GM21717 (cell line): ENCODE measurements at regions not wholly inside any gene's neighbourhood (a gene's known extent, or its start where the extent isn't known, plus 50 kb on each side); places are given as distances from the start of the nearest gene placed in this dataset.

ENCODE experiments used
- ATAC-seq: cut with Tn5 transposase; IDR thresholded peaks from one replicate; pipeline ENCODE4 v1.9.1; 2021; ENCODE audit warnings: mild to moderate bottlenecking, moderate library complexity; ENCODE audit not compliant: unreplicated experiment

DNA sequence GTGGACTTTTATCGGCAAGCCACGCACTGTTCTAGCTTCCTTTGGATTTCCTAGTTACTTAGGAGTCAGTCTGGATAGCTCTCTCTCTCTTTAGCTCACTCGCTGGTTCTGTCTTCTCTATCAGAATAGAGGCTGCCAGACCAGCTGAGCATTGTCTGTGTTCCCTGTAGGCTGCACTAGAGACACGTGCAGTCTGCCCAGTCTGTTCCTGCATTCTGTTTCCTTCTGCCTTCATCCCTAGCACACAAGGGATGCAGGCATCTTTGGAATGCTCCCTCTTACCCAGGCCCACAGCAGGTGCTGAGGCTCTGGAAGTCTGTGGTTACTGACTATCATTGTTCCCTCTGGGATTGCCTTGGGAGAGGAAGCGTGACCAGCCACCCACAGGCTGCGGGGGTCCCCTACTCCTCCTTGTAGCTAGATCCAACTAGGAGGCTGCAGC is 322.8 kb downstream of the ZNF621 start:
- ATAC-seq, result no peak

GRCh38 chr3:40848421-40848820 is 323.7 kb downstream of the ZNF621 start:
- ATAC-seq, result no peak

- ATAC-seq, result no peak
These were observed 326.1 kb downstream of the ZNF621 start for GRCh38 chr3:40850861-40851260.

- ATAC-seq, result no peak
These were observed 327.1 kb downstream of the ZNF621 start for GRCh38 chr3:40851836-40852235.

DNA sequence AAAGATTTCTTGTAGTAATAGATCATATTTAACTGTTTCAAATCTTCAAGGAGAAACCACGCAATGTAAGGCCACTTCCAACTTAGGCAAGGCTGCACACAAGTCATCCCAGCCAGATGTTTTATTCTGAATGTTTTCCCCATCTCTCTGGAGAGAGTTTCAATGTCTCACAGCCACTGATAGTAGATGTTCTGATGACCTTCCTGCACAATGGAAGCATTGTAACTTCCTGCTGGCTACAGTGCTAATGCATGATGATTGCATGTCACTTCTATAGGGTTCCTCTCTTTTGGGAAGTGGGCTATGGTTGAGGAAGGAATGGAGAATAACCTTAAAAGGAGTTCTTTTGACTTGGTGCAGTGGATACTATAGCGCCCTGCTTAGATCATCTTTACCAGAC is 328.0 kb downstream of the ZNF621 start:
- ATAC-seq, result no peak

DNA sequence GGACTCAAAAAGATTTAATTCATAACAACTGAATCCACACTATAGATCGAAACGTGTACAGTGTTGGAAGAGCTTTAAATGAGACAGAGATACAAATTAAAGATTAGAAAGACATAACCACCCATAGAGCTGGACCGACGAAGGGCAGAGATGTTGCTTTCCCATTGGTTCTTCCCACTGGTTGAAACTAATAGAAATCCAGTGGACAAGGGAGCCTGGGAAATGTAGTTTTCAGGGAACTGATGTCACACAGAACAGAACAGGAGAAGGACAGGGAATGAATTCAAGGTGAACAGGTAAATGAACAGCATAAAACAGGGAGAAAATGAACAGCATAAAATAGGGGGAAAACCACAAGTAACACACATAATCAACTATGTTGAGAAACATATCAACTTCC is 328.7 kb downstream of the ZNF621 start:
- no peak for ATAC-seq

DNA sequence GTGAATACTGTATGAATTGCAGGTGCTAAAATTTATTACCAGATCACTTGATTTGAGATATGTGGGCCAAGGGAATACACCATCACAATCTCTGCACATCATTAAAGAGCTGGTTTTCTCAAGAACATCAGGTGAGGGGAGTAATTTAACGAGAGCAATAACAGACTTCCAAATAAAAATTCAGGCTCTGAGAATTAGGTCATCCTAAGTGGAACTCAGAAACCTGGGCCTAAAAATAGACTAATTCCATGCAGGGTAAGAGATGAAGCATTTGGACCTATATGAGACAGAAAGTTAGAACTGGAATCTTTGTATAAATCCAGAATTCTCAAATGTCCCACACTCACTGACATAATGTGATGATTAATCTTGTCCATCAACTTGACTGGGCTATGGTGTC is 331.1 kb downstream of the ZNF621 start:
- ATAC-seq, result no peak

DNA sequence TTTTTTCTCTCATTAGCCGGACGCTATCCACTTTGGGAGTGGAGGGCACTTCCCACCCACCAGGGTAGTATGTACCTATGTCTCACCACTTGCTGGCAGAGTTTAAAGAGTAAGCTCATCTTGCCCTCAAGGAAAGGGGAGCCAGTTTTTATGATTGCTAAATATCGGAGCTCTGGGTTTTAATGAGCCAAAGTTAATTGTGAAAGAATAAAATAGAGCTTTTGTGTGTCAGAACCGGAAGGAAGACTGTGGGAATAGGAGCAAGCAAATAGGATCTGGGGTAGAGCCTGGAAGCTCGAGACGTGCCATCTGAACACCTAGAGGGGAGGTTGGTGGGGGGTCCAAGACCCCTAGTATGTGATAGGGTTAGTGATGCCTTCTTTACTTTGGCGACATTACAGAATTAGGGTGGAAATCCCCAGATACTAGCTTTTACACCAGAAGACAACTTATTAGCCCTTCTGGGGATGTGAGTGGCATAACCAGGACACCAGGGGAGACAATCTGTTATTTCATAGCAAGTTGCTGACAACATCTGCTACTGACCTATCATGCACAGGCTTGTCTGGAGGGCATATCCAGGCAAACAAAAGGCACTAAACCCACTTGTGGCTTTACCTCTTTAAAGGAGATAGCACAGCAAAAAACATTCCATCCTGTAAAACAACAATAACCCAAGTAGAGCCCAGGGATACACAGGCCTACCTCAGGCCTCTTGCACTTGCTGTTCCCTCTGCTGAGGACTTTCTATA is 333.8 kb downstream of the ZNF621 start:
- no peak for ATAC-seq

GRCh38 chr3:40862946-40863345 is 336.4 kb upstream of the CTNNB1 start:
- ATAC-seq, result no peak

- no peak for ATAC-seq
These were observed 335.0 kb upstream of the CTNNB1 start for GRCh38 chr3:40864146-40864782.

- no peak for ATAC-seq
These were observed 334.4 kb upstream of the CTNNB1 start for GRCh38 chr3:40864915-40865314.

DNA sequence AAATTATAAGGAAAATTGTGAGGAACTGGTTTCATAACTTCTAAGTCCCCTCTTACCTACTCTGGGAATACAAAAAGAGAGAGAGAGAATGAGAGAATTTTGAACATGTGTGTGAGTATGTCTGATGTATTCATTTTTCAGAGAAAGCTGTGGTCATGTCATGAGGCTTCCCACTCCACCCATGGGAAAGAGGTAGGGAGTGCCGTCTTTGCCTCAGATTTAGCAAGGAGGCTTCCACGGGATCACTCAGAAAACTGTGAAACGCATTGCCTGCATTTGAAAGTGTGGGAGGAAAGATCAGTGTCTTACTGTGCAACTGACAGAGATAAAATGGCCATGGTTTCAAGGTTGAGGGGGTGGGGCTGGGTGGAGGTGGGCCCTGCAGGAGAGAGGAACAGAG is 331.5 kb upstream of the CTNNB1 start:
- ATAC-seq, result no peak

DNA sequence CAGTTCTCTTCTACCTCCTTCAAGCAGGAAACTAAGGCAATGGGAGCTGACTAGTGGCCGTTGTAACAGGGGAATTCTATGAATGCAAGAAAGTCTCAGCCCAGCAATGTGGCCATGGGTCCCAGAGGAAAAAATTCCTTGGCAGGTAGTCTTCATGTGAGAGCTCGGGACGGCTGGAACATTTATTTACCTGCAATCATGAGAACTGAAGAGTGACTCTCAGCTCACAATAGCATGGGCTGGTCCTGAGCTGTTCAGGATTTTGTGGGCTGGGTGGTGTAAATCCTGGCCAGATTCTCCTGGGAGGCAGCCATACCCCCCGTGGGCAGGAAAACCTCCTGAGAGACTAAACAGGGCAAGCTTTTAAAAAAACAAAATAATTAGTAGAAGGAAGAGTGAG is 330.3 kb upstream of the CTNNB1 start:
- no peak for ATAC-seq

DNA sequence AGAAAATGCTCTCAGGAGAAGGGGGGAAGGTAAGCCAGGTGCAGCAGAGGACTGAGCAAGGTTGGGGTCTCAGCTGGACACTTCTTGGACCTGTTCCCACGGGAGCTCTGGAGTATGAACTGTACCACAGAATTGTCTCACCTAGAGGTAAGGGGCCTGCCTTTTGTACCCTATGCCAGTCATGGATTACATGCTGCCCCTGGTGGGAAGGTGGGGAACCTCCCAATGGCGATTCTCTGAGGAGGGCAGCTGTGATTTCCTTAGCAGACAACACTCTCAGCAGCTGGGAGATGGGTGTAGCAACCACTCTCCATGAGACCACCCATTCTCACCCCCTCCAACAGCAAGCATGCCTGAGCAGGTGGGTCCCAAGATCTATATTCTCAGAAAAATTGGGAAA is 329.4 kb upstream of the CTNNB1 start:
- ATAC-seq, result no peak

GRCh38 chr3:40871394-40871793 is 327.9 kb upstream of the CTNNB1 start:
- ATAC-seq, result no peak

- no peak for ATAC-seq
These were observed 326.9 kb upstream of the CTNNB1 start for GRCh38 chr3:40872258-40872920.

GRCh38 chr3:40873476-40873875 is 325.8 kb upstream of the CTNNB1 start:
- no peak for ATAC-seq

DNA sequence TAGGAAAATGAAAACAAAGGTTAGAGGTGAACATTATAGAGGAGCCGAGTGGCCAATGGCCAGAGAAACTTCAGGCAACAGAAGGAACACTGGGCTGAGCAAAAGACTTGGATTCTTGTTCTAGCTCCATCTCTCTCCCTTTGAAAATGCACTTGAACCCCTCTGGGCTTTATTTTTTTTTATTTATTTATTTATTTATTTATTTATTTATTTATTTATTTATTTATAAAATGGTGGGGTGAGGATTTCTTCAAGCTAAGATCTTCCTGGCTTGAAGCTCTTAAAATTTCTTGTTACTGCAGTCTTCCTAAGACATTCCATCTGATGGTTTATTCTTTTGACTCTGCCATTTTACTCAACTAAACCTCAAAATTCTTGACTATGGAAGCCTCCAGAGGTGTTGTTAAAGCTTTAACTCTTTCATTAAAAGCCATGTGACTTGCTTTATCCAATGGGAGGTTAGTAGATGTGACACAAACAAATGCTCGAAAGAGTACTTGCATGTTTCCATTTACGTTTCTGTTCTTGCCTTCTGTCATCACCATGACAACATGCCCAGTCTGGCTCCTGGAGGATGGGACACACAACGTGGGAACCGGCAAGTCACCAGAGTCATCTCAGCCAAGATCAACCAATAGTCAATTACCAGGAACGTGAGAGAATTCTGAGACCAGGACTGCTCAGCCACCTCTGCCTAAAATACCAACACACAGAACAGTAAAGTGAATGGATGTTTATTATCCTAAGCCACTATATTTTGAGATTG is 325.2 kb upstream of the CTNNB1 start:
- ATAC-seq, result no peak

GRCh38 chr3:40875581-40875980 is 323.7 kb upstream of the CTNNB1 start:
- no peak for ATAC-seq

DNA sequence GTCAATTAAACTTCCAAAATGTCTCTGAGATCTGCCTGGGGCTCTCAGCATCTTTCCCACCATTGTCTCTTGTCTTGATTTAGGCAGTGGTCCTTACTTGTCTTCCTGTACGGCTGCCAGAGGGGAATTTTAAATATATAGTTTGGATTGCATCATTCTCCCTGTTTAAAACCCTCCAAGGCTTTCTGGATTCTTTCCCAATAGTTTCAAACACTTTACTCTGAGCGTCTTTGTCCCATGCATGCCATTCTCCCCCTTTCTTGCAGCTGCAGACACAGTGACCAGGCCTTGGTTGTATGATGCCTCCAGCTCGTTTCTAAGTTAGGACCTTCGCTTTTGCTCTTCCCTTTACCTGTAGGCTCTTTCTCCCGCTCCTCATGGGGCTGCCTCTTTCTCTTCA is 323.3 kb upstream of the CTNNB1 start:
- ATAC-seq, result no peak

DNA sequence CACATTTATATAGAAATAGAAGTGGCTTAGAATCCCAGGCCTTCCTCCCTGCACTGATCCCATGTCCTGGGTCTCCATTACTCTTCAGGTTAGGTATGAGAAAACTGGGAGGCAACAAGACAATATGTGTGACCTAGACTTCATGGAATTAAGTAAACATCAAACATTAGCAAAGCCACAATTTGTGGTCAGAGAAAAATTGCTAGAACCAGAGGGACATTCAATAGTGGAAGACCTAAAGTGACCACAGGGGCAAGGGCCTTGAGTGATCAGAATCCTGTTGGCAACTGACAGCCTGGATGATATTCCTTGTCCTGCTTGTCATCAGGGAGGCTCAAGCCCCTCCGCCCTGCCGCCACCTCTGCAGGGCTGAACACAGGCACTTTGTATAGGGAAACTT is 322.8 kb upstream of the CTNNB1 start:
- ATAC-seq, result no peak
